ENCODE measurements at regions not wholly inside any gene's neighbourhood (a gene's known extent, or its start where the extent isn't known, plus 50 kb on each side); places are given as distances from the start of the nearest gene placed in this dataset.
"Not testable (repeated sequence)": the region's sequence is repeated elsewhere in the genome, so short reads cannot be mapped to it uniquely, and the experiment has no call there.

- TF ChIP-seq CTCF (IDR thresholded peaks at IDR 0.05; ENCODE audit: insufficient read depth, low read length): no peak
- H3K4me3 ChIP-seq (ENCODE audit: low read depth, low read length): no peak overlapping the region
- DNase-seq (ENCODE audit: low read depth): no peak
These were observed 272.7 kb downstream of the AGTPBP1 start for GRCh38 chr9:85469041-85469440.

- TF ChIP-seq CTCF (IDR thresholded peaks at IDR 0.05; ENCODE audit: insufficient read depth, low read length): no peak
- no peak overlapping the region for H3K4me3 ChIP-seq (ENCODE audit: low read depth, low read length)
- DNase-seq (ENCODE audit: low read depth): no peak
These were observed 274.9 kb downstream of the AGTPBP1 start for GRCh38 chr9:85466834-85467233.

- H3K4me3 ChIP-seq (ENCODE audit: low read depth, low read length); DNase-seq (ENCODE audit: low read depth): not testable (repeated sequence)
These were observed 283.5 kb downstream of the AGTPBP1 start for GRCh38 chr9:85458114-85458864.

- DNase-seq (ENCODE audit: low read depth): peak; percentile 53
- no peak for TF ChIP-seq CTCF (IDR thresholded peaks at IDR 0.05; ENCODE audit: insufficient read depth, low read length)
- H3K4me3 ChIP-seq (ENCODE audit: low read depth, low read length): no peak overlapping the region
These were observed 287.9 kb downstream of the AGTPBP1 start for GRCh38 chr9:85453850-85454249.

GRCh38 chr9:85452841-85453240 lies 288.9 kb downstream of the AGTPBP1 start:
- no peak overlapping the region for H3K4me3 ChIP-seq (ENCODE audit: low read depth, low read length)
- no peak for TF ChIP-seq CTCF (IDR thresholded peaks at IDR 0.05; ENCODE audit: insufficient read depth, low read length)
- DNase-seq (ENCODE audit: low read depth): no peak

- DNase-seq (ENCODE audit: low read depth): no peak
- H3K4me3 ChIP-seq (ENCODE audit: low read depth, low read length): no peak overlapping the region
- TF ChIP-seq CTCF (IDR thresholded peaks at IDR 0.05; ENCODE audit: insufficient read depth, low read length): no peak
These were observed 290.1 kb downstream of the AGTPBP1 start for GRCh38 chr9:85451680-85452079.

- DNase-seq (ENCODE audit: low read depth): no peak
- H3K4me3 ChIP-seq (ENCODE audit: low read depth, low read length): no peak overlapping the region
These were observed 295.9 kb downstream of the AGTPBP1 start for GRCh38 chr9:85445887-85446286.

More at GRCh38 chr9:85445887-85446286, 295.9 kb downstream of the AGTPBP1 start:
- no peak for TF ChIP-seq CTCF (IDR thresholded peaks at IDR 0.05; ENCODE audit: insufficient read depth, low read length)

All from fibroblast of the aortic adventitia (primary cell).